NOMO-1 treated with DMSO at 0.1 percent for 48 hours (cell line): ENCODE measurements at regions not wholly inside any gene's neighbourhood (a gene's known extent, or its start where the extent isn't known, plus 50 kb on each side); places are given as distances from the start of the nearest gene placed in this dataset.

ENCODE experiments used
- DNase-seq: peaks from one replicate; lab custom pipeline; 2025; ENCODE audit not compliant: unreplicated experiment; lab: John Stamatoyannopoulos, UW

GRCh38 chr10:117948493-117948892 lies 98.2 kb downstream of the RAB11FIP2 start:
- no peak for DNase-seq

- no peak for DNase-seq
Measured at GRCh38 chr10:117950408-117950807, 96.3 kb downstream of the RAB11FIP2 start.
